BLaER1 (cell line): ENCODE measurements at regions not wholly inside any gene's neighbourhood (a gene's known extent, or its start where the extent isn't known, plus 50 kb on each side); places are given as distances from the start of the nearest gene placed in this dataset.
"Not testable (repeated sequence)": the region's sequence is repeated elsewhere in the genome, so short reads cannot be mapped to it uniquely, and the experiment has no call there.

Experiments used
- H3K27ac ChIP-seq: shearing (Covaris generic); formaldehyde crosslinking; 2 replicates; pipeline ENCODE4 v1.8.1; 2022
- H3K27me3 ChIP-seq: shearing (Covaris generic); formaldehyde crosslinking; 2 replicates; pipeline ENCODE4 v1.8.1; 2022
- H3K36me3 ChIP-seq: shearing (Covaris generic); formaldehyde crosslinking; 2 replicates; pipeline ENCODE4 v1.8.1; 2022
- H3K4me1 ChIP-seq: shearing (Covaris generic); formaldehyde crosslinking; 2 replicates; pipeline ENCODE4 v1.8.1; 2022
- H3K4me2 ChIP-seq: shearing (Covaris generic); formaldehyde crosslinking; 2 replicates; pipeline ENCODE4 v1.8.1; 2022
- H3K4me3 ChIP-seq: shearing (Covaris generic); formaldehyde crosslinking; 2 replicates; pipeline ENCODE4 v1.8.1; 2022
- H3K9ac ChIP-seq: shearing (Covaris generic); formaldehyde crosslinking; 2 replicates; pipeline ENCODE4 v1.8.1; 2022
- H3K9me3 ChIP-seq: shearing (Covaris generic); formaldehyde crosslinking; 2 replicates; pipeline ENCODE4 v1.8.1; 2022
- H4K20me1 ChIP-seq: shearing (Covaris generic); formaldehyde crosslinking; 2 replicates; pipeline ENCODE4 v1.8.1; 2022
- Cebpa-rat ChIP-seq: shearing (Covaris generic); IDR thresholded peaks from 2 replicates; pipeline ENCODE4 v1.8.1; 2022

- Histone ChIP-seq H3K4me1 (no peaks in the 10 kb centered on the region), H3K27me3 (no peaks in the 10 kb centered on the region), H3K4me3 (no peak overlapping the region), H3K9me3 (no peaks in the 10 kb centered on the region), H3K4me2 (no peak overlapping the region), H3K36me3 (no peaks in the 10 kb centered on the region), H3K27ac (no peak overlapping the region), H4K20me1 (no peaks in the 10 kb centered on the region), H3K9ac (no peak overlapping the region)
- no peak for TF ChIP-seq Cebpa-rat
Observed at GRCh38 chr6:86045038-86045437, 402.4 kb upstream of the SYNCRIP start.

DNA sequence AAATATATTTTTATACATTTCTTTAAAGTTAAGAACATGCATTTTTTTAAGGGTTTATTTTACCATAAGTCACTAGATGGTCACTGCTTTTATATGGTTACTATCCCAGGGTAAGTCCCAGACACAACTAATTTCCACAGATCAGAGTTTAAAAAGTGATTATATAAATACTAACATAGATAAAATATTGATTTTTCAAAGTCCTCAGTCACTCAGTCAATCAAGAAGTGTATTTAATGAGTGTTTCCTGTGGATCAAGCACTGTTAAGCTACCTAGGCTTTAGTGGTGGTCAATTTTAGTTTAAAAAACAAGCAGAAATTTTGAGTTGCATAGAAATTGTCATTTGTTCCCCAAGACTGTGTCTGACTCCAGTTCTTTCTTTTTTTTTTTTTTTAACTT lies 399.5 kb upstream of the SYNCRIP start:
- TF ChIP-seq Cebpa-rat = no peak
- no peaks in the 10 kb centered on the region for H3K9me3 ChIP-seq

DNA sequence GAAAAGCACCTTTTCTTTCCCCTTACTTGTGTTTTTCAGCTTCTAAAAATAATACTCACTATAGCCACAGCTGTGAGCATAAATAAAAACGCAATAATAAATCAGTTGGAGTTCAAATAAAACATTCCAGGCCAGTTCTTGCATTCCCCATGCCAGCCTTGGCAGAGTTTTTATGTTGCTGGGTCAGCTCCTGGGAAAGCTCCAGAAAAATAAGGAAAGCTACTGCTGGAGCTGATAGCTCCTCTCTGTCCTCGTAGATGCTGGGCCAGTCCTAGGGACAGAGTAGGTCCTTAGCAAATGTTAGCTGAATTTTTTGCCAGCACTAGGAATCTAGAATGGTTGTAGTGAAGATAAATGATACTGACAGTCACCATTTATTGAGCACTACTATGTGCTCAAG lies 389.0 kb upstream of the SYNCRIP start:
- Histone ChIP-seq H3K4me3 (no peak overlapping the region), H3K9ac (no peak overlapping the region), H4K20me1 (no peaks in the 10 kb centered on the region), H3K36me3 (no peaks in the 10 kb centered on the region), H3K9me3 (no peaks in the 10 kb centered on the region), H3K27me3 (no peaks in the 10 kb centered on the region), H3K27ac (no peak overlapping the region), H3K4me2 (no peak overlapping the region), H3K4me1 (no peaks in the 10 kb centered on the region)
- no peak for TF ChIP-seq Cebpa-rat

More for the DNA sequence above, 399.5 kb upstream of the SYNCRIP start:
- no peaks in the 10 kb centered on the region for H3K36me3 ChIP-seq
- no peaks in the 10 kb centered on the region for H4K20me1 ChIP-seq
- no peaks in the 10 kb centered on the region for H3K27me3 ChIP-seq
- no peak overlapping the region for H3K9ac ChIP-seq
- H3K4me3 ChIP-seq = no peak overlapping the region
- H3K4me2 ChIP-seq = no peak overlapping the region
- H3K4me1 ChIP-seq = no peaks in the 10 kb centered on the region
- H3K27ac ChIP-seq = no peak overlapping the region

- no peaks in the 10 kb centered on the region for H3K36me3 ChIP-seq
- no peak overlapping the region for H3K9ac ChIP-seq
- H3K27ac ChIP-seq = no peak overlapping the region
- no peaks in the 10 kb centered on the region for H3K4me1 ChIP-seq
- no peak overlapping the region for H3K4me3 ChIP-seq
- H3K4me2 ChIP-seq = no peak overlapping the region
- H3K27me3 ChIP-seq = no peaks in the 10 kb centered on the region
- no peaks in the 10 kb centered on the region for H4K20me1 ChIP-seq
- no peaks in the 10 kb centered on the region for H3K9me3 ChIP-seq
- TF ChIP-seq Cebpa-rat = no peak
Observed at GRCh38 chr6:86030875-86031274, 388.2 kb upstream of the SYNCRIP start.

GRCh38 chr6:86028776-86029175 lies 386.1 kb upstream of the SYNCRIP start:
- H3K4me2 ChIP-seq = no peak overlapping the region
- H3K9me3 ChIP-seq = no peaks in the 10 kb centered on the region
- H3K4me1 ChIP-seq = no peaks in the 10 kb centered on the region
- no peak for TF ChIP-seq Cebpa-rat
- H3K4me3 ChIP-seq = no peak overlapping the region
- H3K36me3 ChIP-seq = no peaks in the 10 kb centered on the region
- H3K27ac ChIP-seq = no peak overlapping the region
- H3K27me3 ChIP-seq = no peaks in the 10 kb centered on the region
- no peaks in the 10 kb centered on the region for H4K20me1 ChIP-seq
- H3K9ac ChIP-seq = no peak overlapping the region

DNA sequence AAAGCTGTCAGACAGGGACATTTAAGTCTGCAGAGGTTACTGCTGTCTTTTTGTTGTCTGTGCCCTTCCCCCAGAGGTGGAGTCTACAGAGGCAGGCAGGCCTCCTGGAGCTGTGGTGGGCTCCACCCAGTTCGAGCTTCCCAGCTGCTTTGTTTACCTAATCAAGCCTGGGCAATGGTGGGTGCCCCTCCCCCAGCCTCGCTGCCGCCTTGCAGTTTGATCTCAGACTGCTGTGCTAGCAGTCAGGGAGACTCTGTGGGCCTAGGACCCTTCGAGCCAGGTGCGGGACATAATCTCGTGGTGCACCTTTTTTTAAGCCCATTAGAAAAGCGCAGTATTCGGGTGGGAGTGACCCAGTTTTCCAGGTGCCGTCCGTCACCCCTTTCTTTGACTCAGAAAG lies 384.2 kb upstream of the SYNCRIP start:
- H3K9me3 ChIP-seq, H4K20me1 ChIP-seq, H3K27ac ChIP-seq, H3K27me3 ChIP-seq, H3K4me2 ChIP-seq, H3K4me1 ChIP-seq, H3K9ac ChIP-seq, H3K36me3 ChIP-seq, H3K4me3 ChIP-seq: not testable (repeated sequence)

DNA sequence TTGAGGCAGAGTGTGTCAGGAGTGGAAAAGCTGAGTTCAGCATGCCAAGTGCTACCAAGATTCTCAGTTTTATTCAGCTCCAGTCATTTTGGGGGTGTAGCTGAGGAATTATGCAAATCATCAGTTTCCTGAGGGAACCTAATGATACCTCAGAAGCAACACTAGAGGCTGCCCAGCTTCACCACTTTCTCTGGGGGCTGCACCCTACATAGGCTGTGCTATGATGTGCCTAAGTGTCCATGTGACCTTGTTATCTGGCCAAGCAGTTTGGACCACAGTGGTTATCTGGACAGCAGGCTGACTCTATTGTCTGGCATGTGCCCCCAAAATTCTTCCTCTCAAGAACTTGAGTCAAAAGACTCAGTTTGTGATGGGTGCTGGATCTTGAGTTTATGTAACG lies 374.6 kb upstream of the SYNCRIP start:
- Histone ChIP-seq H3K36me3 (no peaks in the 10 kb centered on the region), H3K4me1 (no peaks in the 10 kb centered on the region), H3K27me3 (no peaks in the 10 kb centered on the region), H3K4me3 (no peak overlapping the region), H3K4me2 (no peak overlapping the region), H3K9me3 (no peaks in the 10 kb centered on the region), H4K20me1 (no peaks in the 10 kb centered on the region), H3K27ac (no peak overlapping the region), H3K9ac (no peak overlapping the region)
- TF ChIP-seq Cebpa-rat = no peak

DNA sequence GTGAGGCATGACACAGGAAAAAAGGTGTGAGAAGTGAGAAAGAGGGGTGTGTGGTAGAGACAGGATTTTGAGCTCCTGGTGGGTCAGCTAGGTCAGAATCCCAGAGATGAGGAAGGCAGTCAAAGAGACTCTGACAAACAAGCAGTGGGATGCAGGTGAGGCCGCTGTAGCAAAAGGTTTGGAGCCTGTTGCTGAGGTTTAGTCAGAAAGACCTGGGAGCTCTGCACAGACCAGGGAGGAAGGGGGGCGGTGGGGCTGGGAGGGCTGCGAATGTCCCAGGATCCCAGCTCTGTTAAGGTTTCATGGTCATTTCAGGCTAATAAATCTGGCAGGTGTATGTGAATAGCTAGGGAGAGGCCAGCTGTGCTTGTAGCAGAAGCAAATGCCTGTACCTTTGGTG lies 373.9 kb upstream of the SYNCRIP start:
- no peaks in the 10 kb centered on the region for H3K4me1 ChIP-seq
- H3K4me2 ChIP-seq = no peak overlapping the region
- no peak overlapping the region for H3K27ac ChIP-seq
- H3K9ac ChIP-seq = no peak overlapping the region
- H4K20me1 ChIP-seq = no peaks in the 10 kb centered on the region
- no peak overlapping the region for H3K4me3 ChIP-seq
- H3K36me3 ChIP-seq = no peaks in the 10 kb centered on the region
- no peaks in the 10 kb centered on the region for H3K9me3 ChIP-seq
- H3K27me3 ChIP-seq = no peaks in the 10 kb centered on the region
- TF ChIP-seq Cebpa-rat = no peak

- no peaks in the 10 kb centered on the region for H4K20me1 ChIP-seq
- H3K4me1 ChIP-seq = no peaks in the 10 kb centered on the region
- no peak overlapping the region for H3K9ac ChIP-seq
- no peaks in the 10 kb centered on the region for H3K9me3 ChIP-seq
- TF ChIP-seq Cebpa-rat = no peak
- no peak overlapping the region for H3K27ac ChIP-seq
- H3K27me3 ChIP-seq = no peaks in the 10 kb centered on the region
- H3K4me2 ChIP-seq = no peak overlapping the region
- H3K4me3 ChIP-seq = no peak overlapping the region
- H3K36me3 ChIP-seq = no peaks in the 10 kb centered on the region
Observed at GRCh38 chr6:86016077-86016476, 373.4 kb upstream of the SYNCRIP start.

DNA sequence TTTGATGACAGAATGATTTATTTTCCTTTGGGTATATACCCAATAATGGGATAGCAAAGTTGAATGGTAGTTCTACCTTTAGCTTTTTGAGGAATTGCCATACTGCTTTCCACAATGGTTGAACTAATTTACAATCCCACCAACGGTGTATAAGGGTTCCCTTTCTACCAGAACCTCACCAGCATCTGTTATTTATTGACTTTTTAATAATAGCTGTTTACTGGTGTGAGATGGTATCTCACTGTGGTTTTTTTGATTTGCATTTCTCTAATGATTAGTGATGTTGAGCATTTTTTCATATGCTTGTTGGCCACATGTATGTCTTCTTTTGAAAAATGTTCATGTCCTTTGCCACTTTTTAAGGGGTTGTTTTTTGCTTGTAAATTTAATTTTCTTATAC lies 370.3 kb upstream of the SYNCRIP start:
- not testable (repeated sequence) for H3K9me3 ChIP-seq, H3K27ac ChIP-seq, H3K4me3 ChIP-seq, H3K36me3 ChIP-seq, H3K27me3 ChIP-seq, H3K4me2 ChIP-seq, H3K4me1 ChIP-seq, H3K9ac ChIP-seq, H4K20me1 ChIP-seq

DNA sequence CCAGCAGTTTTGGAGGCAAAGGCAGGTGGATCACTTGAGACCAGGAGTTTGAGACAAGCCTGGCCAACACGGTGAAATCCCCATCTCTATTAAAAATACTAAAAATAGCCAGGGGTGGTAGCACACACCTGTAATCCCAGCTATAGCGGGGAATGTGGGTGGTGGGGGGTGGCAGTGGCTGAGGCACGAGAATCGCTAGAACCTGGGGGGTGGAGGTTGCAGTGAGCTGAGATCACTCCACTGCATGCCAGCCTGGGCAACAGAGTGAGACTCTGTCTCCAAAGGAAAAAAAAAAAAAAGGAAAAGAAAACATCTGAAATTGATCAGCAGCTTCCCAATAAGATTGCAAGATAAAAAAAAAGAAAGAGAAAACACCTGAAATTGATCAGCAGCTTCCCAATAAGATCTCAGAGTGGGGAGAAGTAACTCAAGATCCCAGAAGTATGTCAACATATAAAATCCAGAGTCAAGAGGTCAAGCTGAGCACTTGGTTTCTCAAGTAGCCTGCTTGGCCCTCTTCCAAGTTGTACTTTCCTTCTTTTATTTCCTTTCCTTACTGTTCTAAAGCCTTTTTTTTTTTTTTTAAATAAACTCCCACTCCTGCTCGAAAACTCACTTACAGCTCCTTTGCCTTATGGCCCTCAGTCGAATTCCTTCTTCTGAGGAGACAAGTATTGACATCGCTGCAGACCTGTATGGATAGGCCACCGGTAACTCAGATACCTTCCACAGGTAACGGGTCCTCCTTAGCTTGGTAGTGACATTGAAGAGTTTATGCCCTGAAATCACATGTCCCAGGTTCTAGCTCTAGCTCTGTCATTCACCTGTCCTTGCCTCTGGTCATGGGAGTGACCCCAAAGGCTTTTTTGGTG lies 368.5 kb upstream of the SYNCRIP start:
- Histone ChIP-seq H3K27ac (no peak overlapping the region), H3K36me3 (no peaks in the 10 kb centered on the region), H3K4me3 (no peak overlapping the region), H4K20me1 (no peaks in the 10 kb centered on the region), H3K4me2 (no peak overlapping the region), H3K9ac (no peak overlapping the region), H3K27me3 (no peaks in the 10 kb centered on the region), H3K9me3 (no peaks in the 10 kb centered on the region), H3K4me1 (no peaks in the 10 kb centered on the region)
- no peak for TF ChIP-seq Cebpa-rat
